ENCODE measurements at regions not wholly inside any gene's neighbourhood (a gene's known extent, or its start where the extent isn't known, plus 50 kb on each side); places are given as distances from the start of the nearest gene placed in this dataset.

- TF ChIP-seq, protein P1, sequence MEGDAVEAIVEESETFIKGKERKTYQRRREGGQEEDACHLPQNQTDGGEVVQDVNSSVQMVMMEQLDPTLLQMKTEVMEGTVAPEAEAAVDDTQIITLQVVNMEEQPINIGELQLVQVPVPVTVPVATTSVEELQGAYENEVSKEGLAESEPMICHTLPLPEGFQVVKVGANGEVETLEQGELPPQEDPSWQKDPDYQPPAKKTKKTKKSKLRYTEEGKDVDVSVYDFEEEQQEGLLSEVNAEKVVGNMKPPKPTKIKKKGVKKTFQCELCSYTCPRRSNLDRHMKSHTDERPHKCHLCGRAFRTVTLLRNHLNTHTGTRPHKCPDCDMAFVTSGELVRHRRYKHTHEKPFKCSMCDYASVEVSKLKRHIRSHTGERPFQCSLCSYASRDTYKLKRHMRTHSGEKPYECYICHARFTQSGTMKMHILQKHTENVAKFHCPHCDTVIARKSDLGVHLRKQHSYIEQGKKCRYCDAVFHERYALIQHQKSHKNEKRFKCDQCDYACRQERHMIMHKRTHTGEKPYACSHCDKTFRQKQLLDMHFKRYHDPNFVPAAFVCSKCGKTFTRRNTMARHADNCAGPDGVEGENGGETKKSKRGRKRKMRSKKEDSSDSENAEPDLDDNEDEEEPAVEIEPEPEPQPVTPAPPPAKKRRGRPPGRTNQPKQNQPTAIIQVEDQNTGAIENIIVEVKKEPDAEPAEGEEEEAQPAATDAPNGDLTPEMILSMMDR (IDR thresholded peaks at IDR 0.05), result no peak
- TF ChIP-seq POLR2A (IDR thresholded peaks at IDR 0.05), result no peak
These were observed 155.4 kb upstream of the MYO3A start for GRCh38 chr10:25778646-25779045.

Data from breast epithelium (tissue), 3 donors.